Thyroid gland (tissue), 4 donors: ENCODE measurements at regions not wholly inside any gene's neighbourhood (a gene's known extent, or its start where the extent isn't known, plus 50 kb on each side); places are given as distances from the start of the nearest gene placed in this dataset.

Experiments used
- CTCF ChIP-seq, 6 experiments: fragments of 200-600 bp in 3 of 6; fragments of 450-650 bp in 3 of 6; sonication (generic) in 3 of 6; IDR thresholded peaks; one replicate each; pipeline ENCODE4 v1.5.1; 2016 to 2019; ENCODE audit warnings: antibody characterized with exemption in 6 of 6, mild to moderate bottlenecking in 2 of 6, inconsistent platforms in 1 of 6, moderate library complexity in 1 of 6
- POLR2A ChIP-seq, 2 donors: fragments of 450-650 bp; IDR thresholded peaks; one replicate each; pipeline ENCODE4 v1.6.1; 2017; ENCODE audit warnings: antibody characterized with exemption in 2 of 2, mild to moderate bottlenecking in 2 of 2, moderate library complexity in 1 of 2

GRCh38 chr18:43757273-43757672 is 480.0 kb upstream of the SYT4 start:
- TF ChIP-seq CTCF (IDR thresholded peaks at IDR 0.05) (no peak), POLR2A (IDR thresholded peaks at IDR 0.05) (no peak)
